ENCODE measurements at regions not wholly inside any gene's neighbourhood (a gene's known extent, or its start where the extent isn't known, plus 50 kb on each side); places are given as distances from the start of the nearest gene placed in this dataset.

DNA sequence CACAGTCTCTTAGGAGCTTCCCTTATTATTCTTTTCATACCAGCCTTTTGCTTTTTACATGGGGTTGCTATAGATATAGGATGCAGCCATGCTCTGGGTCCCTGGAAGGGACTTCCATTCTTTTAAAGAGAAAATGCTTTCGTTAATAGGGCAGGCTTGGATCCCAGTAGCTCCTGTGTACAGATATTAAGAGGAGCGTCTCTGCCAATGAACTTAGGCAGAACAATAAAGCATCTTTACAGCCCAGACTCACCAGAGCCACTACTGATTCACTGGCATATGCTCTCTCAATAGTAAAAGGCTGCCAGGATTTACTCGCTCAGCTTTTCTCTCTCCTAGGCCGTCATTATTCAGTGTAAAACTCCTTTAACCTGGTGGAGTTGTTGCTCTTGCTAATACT lies 1385.4 kb upstream of the PIK3C3 start:
- H3K27ac ChIP-seq (ENCODE audit: low read depth, low read length, poor library complexity, severe bottlenecking) = no peak overlapping the region
- H3K27me3 ChIP-seq (ENCODE audit: insufficient read depth, low read length) = no peaks in the 10 kb centered on the region
- H3K79me2 ChIP-seq (ENCODE audit: insufficient read depth, low read length) = no peaks in the 10 kb centered on the region
- no peak overlapping the region for H3K4me2 ChIP-seq (ENCODE audit: low read length)
- no peaks in the 10 kb centered on the region for H3F3A ChIP-seq (ENCODE audit: insufficient read depth, low read length)
- no peaks in the 10 kb centered on the region for H3K9me3 ChIP-seq (ENCODE audit: low read length)
- H2AFZ ChIP-seq (ENCODE audit: low read length) = no peak overlapping the region
- H4K20me1 ChIP-seq (ENCODE audit: insufficient read depth, low read length) = no peaks in the 10 kb centered on the region
- no peak overlapping the region for H3K9ac ChIP-seq (ENCODE audit: low read length)
- no peaks in the 10 kb centered on the region for H3K36me3 ChIP-seq (ENCODE audit: insufficient read depth, low read length)
- H3K9me2 ChIP-seq (ENCODE audit: low read depth, low read length) = no peaks in the 10 kb centered on the region
- TF ChIP-seq EZH2 (IDR thresholded peaks at IDR 0.05; ENCODE audit: borderline replicate concordance, low read length) = no peak
- TF ChIP-seq CTCF (IDR thresholded peaks at IDR 0.05; ENCODE audit: low read length) = no peak
- no peaks in the 10 kb centered on the region for H3K4me1 ChIP-seq (ENCODE audit: insufficient read depth, low read length, severe bottlenecking)
- no peak overlapping the region for H3K4me3 ChIP-seq (ENCODE audit: low read depth, low read length, poor library complexity, severe bottlenecking)

DNA sequence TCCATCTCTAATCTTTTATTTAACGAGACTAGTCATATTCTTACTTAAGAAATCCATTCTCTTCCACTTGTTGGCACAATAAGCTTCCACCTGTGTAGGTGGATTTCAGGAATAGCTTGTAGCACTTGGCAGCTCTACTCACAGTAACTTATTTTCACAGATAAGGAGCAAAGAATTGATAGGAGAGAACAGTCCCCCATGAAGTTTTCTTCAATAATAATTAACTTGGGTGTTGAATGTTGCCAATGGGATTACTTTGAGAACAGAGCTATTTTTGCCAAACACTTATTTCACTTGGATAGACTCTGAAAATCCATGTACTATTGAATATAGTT lies 1388.6 kb upstream of the PIK3C3 start:
- H3K36me3 ChIP-seq (ENCODE audit: insufficient read depth, low read length) = no peaks in the 10 kb centered on the region
- H3K9me2 ChIP-seq (ENCODE audit: low read depth, low read length) = no peaks in the 10 kb centered on the region
- no peaks in the 10 kb centered on the region for H4K20me1 ChIP-seq (ENCODE audit: insufficient read depth, low read length)
- H3K27ac ChIP-seq (ENCODE audit: low read depth, low read length, poor library complexity, severe bottlenecking) = no peak overlapping the region
- H3K9me3 ChIP-seq (ENCODE audit: low read length) = no peaks in the 10 kb centered on the region
- no peaks in the 10 kb centered on the region for H3K79me2 ChIP-seq (ENCODE audit: insufficient read depth, low read length)
- no peaks in the 10 kb centered on the region for H3K27me3 ChIP-seq (ENCODE audit: insufficient read depth, low read length)
- no peak overlapping the region for H3K4me2 ChIP-seq (ENCODE audit: low read length)
- no peaks in the 10 kb centered on the region for H3F3A ChIP-seq (ENCODE audit: insufficient read depth, low read length)
- TF ChIP-seq CTCF (IDR thresholded peaks at IDR 0.05; ENCODE audit: low read length) (no peak), EZH2 (IDR thresholded peaks at IDR 0.05; ENCODE audit: borderline replicate concordance, low read length) (no peak)
- no peak overlapping the region for H3K4me3 ChIP-seq (ENCODE audit: low read depth, low read length, poor library complexity, severe bottlenecking)
- no peak overlapping the region for H3K9ac ChIP-seq (ENCODE audit: low read length)
- no peaks in the 10 kb centered on the region for H3K4me1 ChIP-seq (ENCODE audit: insufficient read depth, low read length, severe bottlenecking)
- H2AFZ ChIP-seq (ENCODE audit: low read length) = no peak overlapping the region

GRCh38 chr18:40565805-40566509 lies 1389.1 kb upstream of the PIK3C3 start:
- TF ChIP-seq EZH2 (IDR thresholded peaks at IDR 0.05; ENCODE audit: borderline replicate concordance, low read length) (no peak), CTCF (IDR thresholded peaks at IDR 0.05; ENCODE audit: low read length) (no peak)
- Histone ChIP-seq H4K20me1 (ENCODE audit: insufficient read depth, low read length) (no peaks in the 10 kb centered on the region), H2AFZ (ENCODE audit: low read length) (no peak overlapping the region), H3K27ac (ENCODE audit: low read depth, low read length, poor library complexity, severe bottlenecking) (no peak overlapping the region), H3K9me3 (ENCODE audit: low read length) (no peaks in the 10 kb centered on the region), H3K9ac (ENCODE audit: low read length) (no peak overlapping the region), H3K27me3 (ENCODE audit: insufficient read depth, low read length) (no peaks in the 10 kb centered on the region), H3K4me1 (ENCODE audit: insufficient read depth, low read length, severe bottlenecking) (no peaks in the 10 kb centered on the region), H3K4me2 (ENCODE audit: low read length) (no peak overlapping the region), H3K9me2 (ENCODE audit: low read depth, low read length) (no peaks in the 10 kb centered on the region), H3F3A (ENCODE audit: insufficient read depth, low read length) (no peaks in the 10 kb centered on the region), H3K4me3 (ENCODE audit: low read depth, low read length, poor library complexity, severe bottlenecking) (no peak overlapping the region), H3K79me2 (ENCODE audit: insufficient read depth, low read length) (no peaks in the 10 kb centered on the region), H3K36me3 (ENCODE audit: insufficient read depth, low read length) (no peaks in the 10 kb centered on the region)
